ENCODE measurements at regions not wholly inside any gene's neighbourhood (a gene's known extent, or its start where the extent isn't known, plus 50 kb on each side); places are given as distances from the start of the nearest gene placed in this dataset.

DNA sequence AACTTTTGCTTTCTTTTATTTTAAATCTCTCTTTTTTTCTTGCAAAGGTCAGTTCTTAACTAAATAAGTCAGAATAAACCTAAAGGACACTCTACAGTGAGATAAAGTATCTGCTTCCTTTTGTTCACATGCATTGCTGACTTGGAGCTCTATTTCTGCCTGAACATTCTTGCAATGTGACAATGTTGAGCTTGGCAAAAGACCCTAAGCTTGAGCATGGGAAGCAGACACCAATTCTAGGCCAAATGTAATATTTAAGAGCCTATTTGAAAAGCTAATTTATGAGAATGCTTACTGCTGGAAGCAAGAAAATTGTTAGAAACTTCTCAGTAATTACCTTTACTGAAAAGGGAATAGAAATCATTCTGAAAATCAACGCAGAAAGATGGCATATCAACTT is 556.2 kb downstream of the CBLN4 start:
- Histone ChIP-seq H3K4me2 (ENCODE audit: insufficient read depth, insufficient read length, low read length) (no peak overlapping the region), H3K9me3 (ENCODE audit: control insufficient read depth, low read depth, low read length) (no peaks in the 10 kb centered on the region), H2AFZ (ENCODE audit: low read length) (no peak overlapping the region), H3K4ac (ENCODE audit: low read depth, low read length) (no peak overlapping the region), H3K79me1 (ENCODE audit: insufficient read depth, low read depth, low read length, poor library complexity, severe bottlenecking) (no peaks in the 10 kb centered on the region), H3K18ac (ENCODE audit: insufficient read length, low read depth, low read length) (no peak overlapping the region), H4K8ac (replicated peaks; ENCODE audit: insufficient read length, low read depth, low read length) (no peak overlapping the region), H4K91ac (ENCODE audit: insufficient read length, low read depth, low read length) (no peak overlapping the region), H2BK120ac (ENCODE audit: low read depth, low read length, poor library complexity, severe bottlenecking) (no peak overlapping the region), H4K20me1 (ENCODE audit: control insufficient read depth, insufficient read depth, insufficient read length) (no peaks in the 10 kb centered on the region), H3K23me2 (ENCODE audit: insufficient read length, low read depth, low read length, poor library complexity, severe bottlenecking) (no peaks in the 10 kb centered on the region), H2BK15ac (ENCODE audit: low read depth, low read length) (no peak overlapping the region), H2BK12ac (ENCODE audit: insufficient read length, low read depth, low read length) (no peak overlapping the region), H3T11ph (ENCODE audit: low read length) (no peak overlapping the region), H3K14ac (ENCODE audit: insufficient read depth, low read length) (no peak overlapping the region), H4K5ac (ENCODE audit: insufficient read length, low read depth, low read length) (no peak overlapping the region), H3K23ac (ENCODE audit: insufficient read length, low read depth, low read length) (no peak overlapping the region), H3K79me2 (ENCODE audit: insufficient read depth, low read length) (no peaks in the 10 kb centered on the region), H3K56ac (ENCODE audit: insufficient read length, low read depth, low read length) (no peak overlapping the region), H2AK5ac (ENCODE audit: insufficient read length, low read length) (no peak overlapping the region), H2BK5ac (ENCODE audit: insufficient read length, low read length) (no peak overlapping the region), H2BK20ac (ENCODE audit: low read depth, low read length, poor library complexity, severe bottlenecking) (no peak overlapping the region), H3K9ac (ENCODE audit: extremely low read depth, insufficient read length, low read length) (no peak overlapping the region), H3K27me3 (ENCODE audit: insufficient read depth, low read length) (no peaks in the 10 kb centered on the region), H3K27ac (ENCODE audit: insufficient read length, low read depth, low read length) (no peak overlapping the region), H3K4me1 (ENCODE audit: insufficient read depth, low read length) (no peaks in the 10 kb centered on the region)
- no CpG with 5 or more reads among the region's 1 CpG for WGBS (ENCODE audit: extremely low coverage, insufficient read length, low lambda C conversion rate)
- DNase-seq = no peak
- Mint-ChIP-seq H3K4me3 (no peak overlapping the region), H3K27ac (no peak overlapping the region), H3K27me3 (ENCODE audit: low read depth) (no peaks in the 10 kb centered on the region), H3K4me1 (peaks cover 5 to 6% of the 10 kb centered on the region in 2 experiments), H3K36me3 (ENCODE audit: insufficient read depth in 1 of 3, low read depth in 3 of 3) (no peaks in the 10 kb centered on the region), H3K9me3 (no peaks in the 10 kb centered on the region)
- TF ChIP-seq, protein P1, sequence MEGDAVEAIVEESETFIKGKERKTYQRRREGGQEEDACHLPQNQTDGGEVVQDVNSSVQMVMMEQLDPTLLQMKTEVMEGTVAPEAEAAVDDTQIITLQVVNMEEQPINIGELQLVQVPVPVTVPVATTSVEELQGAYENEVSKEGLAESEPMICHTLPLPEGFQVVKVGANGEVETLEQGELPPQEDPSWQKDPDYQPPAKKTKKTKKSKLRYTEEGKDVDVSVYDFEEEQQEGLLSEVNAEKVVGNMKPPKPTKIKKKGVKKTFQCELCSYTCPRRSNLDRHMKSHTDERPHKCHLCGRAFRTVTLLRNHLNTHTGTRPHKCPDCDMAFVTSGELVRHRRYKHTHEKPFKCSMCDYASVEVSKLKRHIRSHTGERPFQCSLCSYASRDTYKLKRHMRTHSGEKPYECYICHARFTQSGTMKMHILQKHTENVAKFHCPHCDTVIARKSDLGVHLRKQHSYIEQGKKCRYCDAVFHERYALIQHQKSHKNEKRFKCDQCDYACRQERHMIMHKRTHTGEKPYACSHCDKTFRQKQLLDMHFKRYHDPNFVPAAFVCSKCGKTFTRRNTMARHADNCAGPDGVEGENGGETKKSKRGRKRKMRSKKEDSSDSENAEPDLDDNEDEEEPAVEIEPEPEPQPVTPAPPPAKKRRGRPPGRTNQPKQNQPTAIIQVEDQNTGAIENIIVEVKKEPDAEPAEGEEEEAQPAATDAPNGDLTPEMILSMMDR (conservative IDR thresholded peaks at IDR 0.05) = no peak

Data from H9 (cell line).